Calu3 (cell line): ENCODE measurements at regions not wholly inside any gene's neighbourhood (a gene's known extent, or its start where the extent isn't known, plus 50 kb on each side); places are given as distances from the start of the nearest gene placed in this dataset.

Source experiments
- BruUV-seq: library from RNA; stranded (reverse); fragments of 400-500 nt; replicated peaks from 2 replicates; lab custom pipeline; 2021; lab: Mats Ljungman, UMichigan
- CTCF ChIA-PET: fragments of 300-600 bp; sonication (Branson Sonifier 250); formaldehyde crosslinking; loops from one replicate; lab custom pipeline; 2022; ENCODE audit warnings: antibody characterized with exemption; lab: Charles Lee
- DNase-seq: peaks from one replicate; pipeline ENCODE4 v3.0.0; 2022
- H3K27ac Mint-ChIP-seq: one replicate; pipeline ENCODE4 v1.8.0; 2022; ENCODE audit warnings: mixed read lengths; ENCODE audit not compliant: unreplicated experiment
- H3K27me3 Mint-ChIP-seq: one replicate; pipeline ENCODE4 v1.8.0; 2022; ENCODE audit warnings: mixed read lengths; ENCODE audit not compliant: unreplicated experiment
- H3K36me3 Mint-ChIP-seq: one replicate; pipeline ENCODE4 v1.8.0; 2022; ENCODE audit warnings: mild to moderate bottlenecking, moderate library complexity, mixed read lengths; ENCODE audit not compliant: insufficient read depth, unreplicated experiment
- H3K4me1 Mint-ChIP-seq: one replicate; pipeline ENCODE4 v1.8.0; 2022; ENCODE audit warnings: mild to moderate bottlenecking, low read depth, mixed read lengths; ENCODE audit not compliant: unreplicated experiment
- H3K4me3 Mint-ChIP-seq: one replicate; pipeline ENCODE4 v1.8.0; 2022; ENCODE audit warnings: mild to moderate bottlenecking, low read depth, moderate library complexity, mixed read lengths; ENCODE audit not compliant: unreplicated experiment
- H3K9me3 Mint-ChIP-seq: one replicate; pipeline ENCODE4 v1.8.0; 2022; ENCODE audit warnings: low read depth, mixed read lengths; ENCODE audit not compliant: unreplicated experiment
- intact Hi-C: fragments of 100-400 bp; cut with micrococcal nuclease; formaldehyde crosslinking; loops from one replicate; pipeline ENCODE4 v1.10.0; 2022; ENCODE audit not compliant: unreplicated experiment
- TF ChIP-seq, protein P1 (sequence below): fragments of 200-600 bp; IDR thresholded peaks from one replicate; pipeline ENCODE4 v1.8.0; 2022; ENCODE audit warnings: antibody characterized with exemption; ENCODE audit not compliant: unreplicated experiment

DNA sequence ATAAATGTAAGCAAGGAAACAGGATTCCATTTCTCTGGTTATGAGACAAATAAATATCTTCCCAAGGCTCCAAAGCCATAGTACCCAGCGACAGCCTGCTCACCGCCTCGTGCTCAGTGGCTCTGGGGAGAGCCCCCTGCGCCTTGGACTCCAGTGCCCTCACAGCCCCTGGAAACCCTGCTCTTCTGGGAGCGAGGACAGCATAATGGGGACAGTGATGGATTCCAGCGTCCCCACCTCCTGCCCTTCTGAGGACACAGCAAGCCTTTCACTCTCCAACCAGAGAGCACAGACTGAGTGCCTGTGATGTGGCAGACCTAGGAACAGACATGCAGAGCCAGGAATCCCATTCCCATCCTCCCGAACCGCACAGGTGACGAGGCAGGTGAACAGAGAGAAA is 660.8 kb downstream of the TBC1D22A start:
- BruUV-seq, result no TSS peak
- CTCF ChIA-PET, result no interaction called here
- peaks cover 9% of the 10 kb centered on the region for H3K9me3 Mint-ChIP-seq
- H3K36me3 Mint-ChIP-seq, result no peaks in the 10 kb centered on the region
- H3K27me3 Mint-ChIP-seq, result peaks cover 8% of the 10 kb centered on the region
- intact Hi-C loops, result no loop called here
- no peak overlapping the region for H3K27ac Mint-ChIP-seq
- H3K4me1 Mint-ChIP-seq, result no peaks in the 10 kb centered on the region
- TF ChIP-seq, protein P1, sequence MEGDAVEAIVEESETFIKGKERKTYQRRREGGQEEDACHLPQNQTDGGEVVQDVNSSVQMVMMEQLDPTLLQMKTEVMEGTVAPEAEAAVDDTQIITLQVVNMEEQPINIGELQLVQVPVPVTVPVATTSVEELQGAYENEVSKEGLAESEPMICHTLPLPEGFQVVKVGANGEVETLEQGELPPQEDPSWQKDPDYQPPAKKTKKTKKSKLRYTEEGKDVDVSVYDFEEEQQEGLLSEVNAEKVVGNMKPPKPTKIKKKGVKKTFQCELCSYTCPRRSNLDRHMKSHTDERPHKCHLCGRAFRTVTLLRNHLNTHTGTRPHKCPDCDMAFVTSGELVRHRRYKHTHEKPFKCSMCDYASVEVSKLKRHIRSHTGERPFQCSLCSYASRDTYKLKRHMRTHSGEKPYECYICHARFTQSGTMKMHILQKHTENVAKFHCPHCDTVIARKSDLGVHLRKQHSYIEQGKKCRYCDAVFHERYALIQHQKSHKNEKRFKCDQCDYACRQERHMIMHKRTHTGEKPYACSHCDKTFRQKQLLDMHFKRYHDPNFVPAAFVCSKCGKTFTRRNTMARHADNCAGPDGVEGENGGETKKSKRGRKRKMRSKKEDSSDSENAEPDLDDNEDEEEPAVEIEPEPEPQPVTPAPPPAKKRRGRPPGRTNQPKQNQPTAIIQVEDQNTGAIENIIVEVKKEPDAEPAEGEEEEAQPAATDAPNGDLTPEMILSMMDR, result no peak
- H3K4me3 Mint-ChIP-seq, result no peak overlapping the region
- DNase-seq, result no peak

DNA sequence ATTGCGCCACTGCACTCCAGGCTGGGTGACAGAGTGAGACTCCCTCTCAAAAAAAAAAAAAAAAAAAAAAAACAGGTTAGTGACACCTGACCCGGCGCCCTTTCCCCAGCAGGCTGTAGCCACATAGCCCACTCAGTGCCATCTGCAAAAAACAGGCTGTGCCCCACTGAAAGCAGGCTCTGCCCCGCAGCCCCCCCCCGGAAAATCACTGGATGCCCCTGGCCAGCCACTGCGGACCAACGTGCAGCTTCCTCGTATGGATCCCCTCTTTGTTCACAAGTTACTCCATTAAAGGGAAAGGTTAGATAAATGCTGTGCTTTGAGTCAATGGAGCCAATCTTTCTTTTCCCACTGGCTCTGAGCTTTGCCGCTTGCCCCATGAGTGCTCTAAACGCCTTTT is 660.3 kb downstream of the TBC1D22A start:
- Mint-ChIP-seq H3K9me3 (peaks cover 9% of the 10 kb centered on the region), H3K27ac (no peak overlapping the region), H3K4me3 (no peak overlapping the region), H3K4me1 (no peaks in the 10 kb centered on the region), H3K27me3 (peaks cover 8% of the 10 kb centered on the region), H3K36me3 (no peaks in the 10 kb centered on the region)
- TF ChIP-seq, protein P1, result no peak
- no TSS peak for BruUV-seq
- intact Hi-C loops, result no loop called here
- DNase-seq, result no peak
- CTCF ChIA-PET, result no interaction called here

DNA sequence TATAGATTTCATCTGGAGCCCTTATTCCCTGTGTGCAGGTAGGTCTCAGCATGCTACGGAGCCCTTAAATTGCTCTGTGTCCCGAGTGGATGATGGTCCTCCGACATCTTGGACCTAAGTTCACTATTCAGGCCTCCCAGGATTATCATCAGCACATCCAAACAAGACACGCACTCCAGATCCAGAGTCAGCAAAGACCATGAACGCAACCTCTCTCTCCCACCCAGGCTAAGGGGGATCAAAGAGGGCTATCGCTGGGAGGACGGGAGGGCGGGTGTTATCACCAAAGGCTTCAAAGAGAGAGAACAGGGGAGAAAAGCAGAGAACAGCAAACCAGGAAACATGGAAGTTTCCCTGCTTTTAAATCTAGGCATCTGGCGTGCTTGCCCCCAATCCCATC is 659.4 kb downstream of the TBC1D22A start:
- intact Hi-C loops, result no loop called here
- H3K27ac Mint-ChIP-seq, result no peak overlapping the region
- TF ChIP-seq, protein P1, result no peak
- no peaks in the 10 kb centered on the region for H3K36me3 Mint-ChIP-seq
- DNase-seq, result no peak
- no peak overlapping the region for H3K4me3 Mint-ChIP-seq
- peaks cover 8% of the 10 kb centered on the region for H3K27me3 Mint-ChIP-seq
- H3K9me3 Mint-ChIP-seq, result peaks cover 13% of the 10 kb centered on the region
- BruUV-seq, result no TSS peak
- no peaks in the 10 kb centered on the region for H3K4me1 Mint-ChIP-seq
- CTCF ChIA-PET, result no interaction called here

DNA sequence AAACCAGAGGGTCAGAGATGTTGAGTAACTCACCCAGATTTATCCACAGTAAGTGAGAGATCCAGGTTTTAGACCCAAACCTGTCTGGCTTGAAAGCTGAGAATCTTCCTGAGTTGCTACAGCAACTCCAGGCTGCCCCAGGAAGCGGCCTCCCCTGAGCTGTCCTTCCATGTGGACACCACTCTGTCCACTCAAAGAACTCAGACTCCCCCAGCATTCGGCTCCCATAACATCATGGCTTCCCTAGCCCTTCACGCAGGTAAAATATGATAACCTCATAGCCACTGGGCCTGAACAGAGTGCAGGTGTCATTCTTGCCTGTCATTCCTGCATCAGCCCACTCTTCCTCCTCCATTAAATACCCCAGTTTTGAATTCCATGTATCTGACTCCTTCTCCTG is 657.8 kb downstream of the TBC1D22A start:
- Mint-ChIP-seq H3K27ac (no peak overlapping the region), H3K4me1 (no peaks in the 10 kb centered on the region), H3K4me3 (no peak overlapping the region), H3K27me3 (peaks cover 8% of the 10 kb centered on the region), H3K9me3 (peaks cover 13% of the 10 kb centered on the region), H3K36me3 (no peaks in the 10 kb centered on the region)
- BruUV-seq, result no TSS peak
- DNase-seq, result no peak
- intact Hi-C loops, result no loop called here
- CTCF ChIA-PET, result no interaction called here
- TF ChIP-seq, protein P1, result no peak
